ENCODE measurements at regions not wholly inside any gene's neighbourhood (a gene's known extent, or its start where the extent isn't known, plus 50 kb on each side); places are given as distances from the start of the nearest gene placed in this dataset.

DNA sequence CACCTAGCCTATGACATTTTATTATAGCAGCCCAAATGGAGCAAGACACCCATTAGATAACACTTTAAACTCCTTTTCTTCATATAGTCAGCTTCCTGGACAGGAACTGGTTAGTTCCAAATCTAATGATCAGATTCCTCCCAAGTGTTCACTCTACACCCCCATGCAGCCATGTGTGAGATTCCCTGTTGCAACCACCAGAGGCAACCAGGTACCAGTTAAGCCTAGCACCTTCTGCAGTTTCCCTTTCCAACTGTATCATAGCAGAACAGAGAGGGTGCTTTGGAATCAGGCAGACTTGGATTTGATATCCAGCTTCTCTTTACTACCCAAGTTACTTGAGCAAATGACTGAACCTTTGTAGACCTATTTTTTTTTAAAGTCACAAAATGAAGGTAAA is 296.6 kb upstream of the PCSK5 start:
- TF ChIP-seq, protein P1, sequence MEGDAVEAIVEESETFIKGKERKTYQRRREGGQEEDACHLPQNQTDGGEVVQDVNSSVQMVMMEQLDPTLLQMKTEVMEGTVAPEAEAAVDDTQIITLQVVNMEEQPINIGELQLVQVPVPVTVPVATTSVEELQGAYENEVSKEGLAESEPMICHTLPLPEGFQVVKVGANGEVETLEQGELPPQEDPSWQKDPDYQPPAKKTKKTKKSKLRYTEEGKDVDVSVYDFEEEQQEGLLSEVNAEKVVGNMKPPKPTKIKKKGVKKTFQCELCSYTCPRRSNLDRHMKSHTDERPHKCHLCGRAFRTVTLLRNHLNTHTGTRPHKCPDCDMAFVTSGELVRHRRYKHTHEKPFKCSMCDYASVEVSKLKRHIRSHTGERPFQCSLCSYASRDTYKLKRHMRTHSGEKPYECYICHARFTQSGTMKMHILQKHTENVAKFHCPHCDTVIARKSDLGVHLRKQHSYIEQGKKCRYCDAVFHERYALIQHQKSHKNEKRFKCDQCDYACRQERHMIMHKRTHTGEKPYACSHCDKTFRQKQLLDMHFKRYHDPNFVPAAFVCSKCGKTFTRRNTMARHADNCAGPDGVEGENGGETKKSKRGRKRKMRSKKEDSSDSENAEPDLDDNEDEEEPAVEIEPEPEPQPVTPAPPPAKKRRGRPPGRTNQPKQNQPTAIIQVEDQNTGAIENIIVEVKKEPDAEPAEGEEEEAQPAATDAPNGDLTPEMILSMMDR (IDR thresholded peaks at IDR 0.05), result no peak

DNA sequence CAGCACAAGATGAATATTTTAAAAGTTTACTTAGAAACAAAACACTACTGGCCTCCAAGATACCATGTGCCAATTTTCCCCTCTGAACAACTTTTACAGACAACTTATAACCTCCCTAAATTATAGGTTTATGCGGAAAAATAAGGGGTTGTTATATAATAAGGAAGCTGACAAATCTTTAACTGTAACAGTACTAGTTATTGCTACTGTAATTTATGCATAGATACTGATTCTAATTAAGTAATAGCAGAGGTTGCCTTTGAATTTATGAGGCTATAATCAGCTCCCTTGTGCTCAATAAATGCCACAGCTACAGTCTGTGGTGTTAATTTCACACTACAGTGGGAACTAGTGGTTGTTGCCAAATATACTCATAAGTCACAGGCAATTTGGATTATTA is 291.3 kb upstream of the PCSK5 start:
- TF ChIP-seq, protein P1 (IDR thresholded peaks at IDR 0.05), result no peak

DNA sequence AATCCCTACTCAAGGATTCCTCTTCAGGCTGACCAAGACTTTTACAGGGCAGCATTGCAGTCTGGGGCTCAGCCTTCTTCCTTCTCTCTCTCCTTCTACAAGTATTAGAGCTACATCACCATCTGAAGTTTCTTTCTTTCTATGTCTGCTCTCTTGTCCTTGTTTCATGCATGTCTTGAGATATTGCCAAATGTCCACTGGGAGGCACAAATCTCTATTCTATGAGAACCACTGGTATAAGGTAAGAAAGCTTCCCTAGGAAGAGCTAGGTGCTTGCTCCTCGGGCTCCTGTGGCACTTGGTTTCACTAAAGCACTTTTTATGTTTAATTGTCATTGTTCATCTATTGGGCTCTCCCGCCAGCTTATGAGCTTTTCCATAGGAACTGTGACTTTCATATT is 289.2 kb upstream of the PCSK5 start:
- TF ChIP-seq, protein P1 (IDR thresholded peaks at IDR 0.05), result no peak

DNA sequence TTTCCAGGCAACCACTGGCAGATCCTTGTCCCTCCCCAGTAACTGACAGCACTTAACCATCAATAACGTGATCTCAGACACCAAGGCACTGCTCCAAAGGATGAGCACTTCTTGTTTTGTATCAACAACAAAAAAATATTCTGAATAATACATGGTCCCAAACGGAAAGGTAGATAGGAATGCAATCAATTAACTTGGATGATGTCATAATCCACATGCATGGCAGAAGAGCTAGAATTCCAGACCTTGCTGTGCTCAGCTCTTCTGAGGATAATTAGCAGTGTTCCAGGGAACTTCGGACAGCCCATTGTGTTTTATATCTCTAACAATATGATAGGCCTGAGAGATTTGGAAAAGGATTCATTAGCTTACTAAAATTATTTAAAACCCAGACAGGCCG is 288.4 kb upstream of the PCSK5 start:
- TF ChIP-seq, protein P1 (IDR thresholded peaks at IDR 0.05), result no peak

DNA sequence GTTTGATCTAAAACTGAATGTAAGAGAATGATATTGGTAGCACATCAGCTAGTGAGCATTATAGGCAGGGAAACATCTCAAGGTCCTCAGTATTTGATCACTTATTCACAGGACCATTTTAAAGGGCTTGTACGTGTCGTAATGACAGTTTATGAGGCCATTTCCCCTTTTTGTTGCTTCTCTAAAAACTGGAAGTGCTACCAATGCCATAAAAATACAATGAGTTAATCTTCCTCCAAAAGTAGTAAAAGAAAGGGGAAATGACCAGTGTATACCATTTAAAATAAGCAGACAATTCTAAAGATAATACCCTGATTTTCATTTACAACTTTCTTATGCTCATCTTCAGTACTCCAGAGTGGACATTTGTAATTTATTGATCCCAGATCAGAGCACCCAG is 285.8 kb upstream of the PCSK5 start:
- TF ChIP-seq, protein P1 (IDR thresholded peaks at IDR 0.05), result no peak

DNA sequence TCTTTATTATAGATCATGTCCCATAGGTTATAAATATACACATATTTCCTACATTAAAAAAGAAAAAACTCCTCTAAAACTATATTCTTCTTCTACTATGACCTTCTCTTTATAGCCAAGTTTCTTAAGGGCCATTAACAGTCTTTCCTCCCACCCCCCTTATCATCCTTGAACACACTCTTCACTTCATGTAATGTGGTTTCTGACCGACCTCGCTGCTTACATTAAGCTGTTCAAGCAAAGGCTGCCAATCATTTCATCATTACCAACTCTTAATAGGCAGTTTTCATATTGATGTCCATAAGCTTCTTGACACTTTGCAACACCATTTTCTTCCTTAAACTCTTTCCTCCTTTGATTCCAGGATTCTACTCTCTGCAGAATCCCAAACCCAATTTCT is 283.0 kb upstream of the PCSK5 start:
- TF ChIP-seq, protein P1 (IDR thresholded peaks at IDR 0.05), result no peak

DNA sequence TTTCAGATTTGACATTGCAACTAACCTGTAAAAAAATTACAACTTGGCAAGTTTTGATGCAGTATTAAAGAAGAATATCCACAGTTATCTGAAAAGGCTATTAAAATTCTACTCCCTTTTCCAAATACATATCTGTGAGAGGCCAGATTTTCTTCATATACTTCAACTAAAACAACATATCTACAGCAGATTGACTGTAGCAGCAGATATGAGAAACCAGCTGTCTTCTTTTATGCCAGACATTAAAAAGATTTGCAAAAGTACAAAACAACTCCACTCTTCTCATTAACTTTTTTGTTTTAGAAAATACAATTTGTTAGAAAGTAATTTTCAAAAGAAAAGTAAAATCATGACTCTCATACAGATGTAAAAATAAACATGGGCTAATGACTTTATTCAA is 281.1 kb upstream of the PCSK5 start:
- TF ChIP-seq, protein P1 (IDR thresholded peaks at IDR 0.05), result no peak

DNA sequence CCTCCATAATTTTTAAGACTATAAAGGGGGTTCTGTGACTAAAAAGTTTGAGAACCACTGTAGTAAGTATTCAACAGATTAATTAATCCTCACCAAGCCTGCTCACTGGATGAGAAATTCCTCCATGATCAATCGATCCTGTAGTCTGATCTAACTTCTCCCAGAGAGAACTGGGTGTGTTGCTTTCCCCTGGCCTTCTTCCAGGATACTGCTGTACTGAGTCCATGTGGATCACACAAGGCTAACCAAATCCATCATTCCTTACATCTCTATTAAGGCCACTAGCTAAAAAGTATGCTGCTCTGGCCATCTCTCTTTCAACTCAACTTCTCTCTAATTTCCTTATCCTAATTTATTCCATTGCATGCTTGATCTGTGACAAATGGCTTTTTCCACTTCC is 280.2 kb upstream of the PCSK5 start:
- TF ChIP-seq, protein P1 (IDR thresholded peaks at IDR 0.05), result no peak

All from LNCAP (cell line).